Endodermal cell (in vitro differentiated cells): ENCODE measurements at regions not wholly inside any gene's neighbourhood (a gene's known extent, or its start where the extent isn't known, plus 50 kb on each side); places are given as distances from the start of the nearest gene placed in this dataset.

Experiments used
- DNase-seq: peaks from one replicate; pipeline ENCODE4 v3.0.0-alpha.2; 2017
- H3K27ac ChIP-seq: 2 replicates; pipeline ENCODE4 v1.5.1; 2013; ENCODE audit warnings: mild to moderate bottlenecking, low read depth, low read length, moderate library complexity
- H3K27me3 ChIP-seq: 2 replicates; pipeline ENCODE4 v1.6.1; 2013; ENCODE audit warnings: mild to moderate bottlenecking, low read length, moderate library complexity; ENCODE audit not compliant: insufficient read depth, control insufficient read depth, poor library complexity, severe bottlenecking
- H3K36me3 ChIP-seq: 2 replicates; pipeline ENCODE4 v1.7.0; 2013; ENCODE audit warnings: mild to moderate bottlenecking, low read length, moderate library complexity; ENCODE audit not compliant: control insufficient read depth, insufficient read depth
- H3K4me1 ChIP-seq: one replicate; pipeline ENCODE4 v1.7.0; 2013; ENCODE audit warnings: low read length; ENCODE audit not compliant: control insufficient read depth, insufficient read depth
- H3K4me3 ChIP-seq: 2 replicates; pipeline ENCODE4 v1.5.1; 2013; ENCODE audit warnings: mild to moderate bottlenecking, low read length, moderate library complexity
- H3K9ac ChIP-seq: 2 replicates; pipeline ENCODE4 v1.6.1; 2013; ENCODE audit warnings: mild to moderate bottlenecking, low read length, moderate library complexity; ENCODE audit not compliant: poor library complexity, severe bottlenecking; ENCODE audit errors: extremely low read depth
- H3K9me3 ChIP-seq: 2 replicates; pipeline ENCODE4 v1.6.1; 2013; ENCODE audit warnings: mild to moderate bottlenecking, low read length, moderate library complexity; ENCODE audit not compliant: control insufficient read depth
- H3K27ac Mint-ChIP-seq: 2 replicates; pipeline ENCODE4 v1.8.0; 2020; ENCODE audit warnings: mixed read lengths
- H3K27me3 Mint-ChIP-seq: 2 replicates; pipeline ENCODE4 v1.8.0; 2021; ENCODE audit warnings: mild to moderate bottlenecking, mixed read lengths; ENCODE audit not compliant: insufficient read depth
- H3K36me3 Mint-ChIP-seq: 2 replicates; pipeline ENCODE4 v1.8.0; 2020; ENCODE audit warnings: low read depth, mixed read lengths
- H3K4me1 Mint-ChIP-seq: 2 replicates; pipeline ENCODE4 v1.8.0; 2020; ENCODE audit warnings: mixed read lengths
- H3K4me3 Mint-ChIP-seq: 2 replicates; pipeline ENCODE4 v1.8.0; 2020; ENCODE audit warnings: mild to moderate bottlenecking, moderate library complexity, mixed read lengths
- H3K9me3 Mint-ChIP-seq: 2 replicates; pipeline ENCODE4 v1.8.0; 2020; ENCODE audit warnings: mild to moderate bottlenecking, mixed read lengths
- CTCF ChIP-seq: fragments of 200-600 bp; sonication (generic); conservative IDR thresholded peaks from 2 replicates; pipeline ENCODE4 v1.5.0; 2021; ENCODE audit warnings: antibody characterized with exemption, mild to moderate bottlenecking
- WGBS, 2 experiments: methylation state at CpG; one replicate each; pipeline versions ENCODE4 v1.1.5 to v1.1.7; 2013; ENCODE audit warnings: missing lambda C conversion rate in 2 of 2, mixed read lengths in 1 of 2; ENCODE audit not compliant: insufficient coverage in 1 of 2, insufficient read length in 1 of 2; 5-methylcytosine and 5-hydroxymethylcytosine counted together

GRCh38 chr17:53420035-53420641 is 402.6 kb upstream of the KIF2B start:
- no peaks in the 10 kb centered on the region for H3K4me1 ChIP-seq
- DNase-seq: no peak
- no peak for TF ChIP-seq CTCF
- Mint-ChIP-seq H3K4me3 (no peak overlapping the region), H3K36me3 (peaks cover 3% of the 10 kb centered on the region), H3K9me3 (peaks cover 20% of the 10 kb centered on the region), H3K27ac (no peak overlapping the region), H3K4me1 (no peaks in the 10 kb centered on the region), H3K27me3 (no peaks in the 10 kb centered on the region)
- H3K9ac ChIP-seq: no peak overlapping the region
- no peaks in the 10 kb centered on the region for H3K27me3 ChIP-seq
- H3K4me3 ChIP-seq: no peak overlapping the region
- H3K27ac ChIP-seq: no peak overlapping the region
- 89 to 92% methylated on average over 2 to 4 of the region's 4 CpGs for whole genome bisulfite sequencing, 2 experiments
- H3K36me3 ChIP-seq: no peaks in the 10 kb centered on the region
- H3K9me3 ChIP-seq: peaks cover 23% of the 10 kb centered on the region

DNA sequence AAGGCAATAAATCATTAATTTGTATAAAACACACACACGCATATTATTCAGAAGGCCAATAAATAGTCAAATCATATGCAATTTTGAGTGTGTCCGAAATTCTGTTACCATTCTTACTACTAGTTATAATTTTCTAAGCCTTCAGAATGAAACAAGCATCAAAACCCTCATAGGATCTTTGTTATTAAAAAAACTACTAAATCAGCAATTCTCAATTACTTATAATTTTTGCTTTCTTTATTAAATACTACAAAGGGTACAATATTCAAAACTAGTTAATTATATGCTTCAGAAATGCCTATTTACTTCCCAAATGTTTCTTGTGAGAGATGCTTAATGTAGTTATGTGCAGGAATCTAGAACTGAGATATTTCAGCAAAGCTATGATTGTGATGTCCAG is 413.1 kb upstream of the KIF2B start:
- no peaks in the 10 kb centered on the region for H3K27me3 Mint-ChIP-seq
- no peak overlapping the region for H3K27ac ChIP-seq
- no peaks in the 10 kb centered on the region for H3K36me3 Mint-ChIP-seq
- H3K9me3 Mint-ChIP-seq: peaks cover 39% of the 10 kb centered on the region
- H3K27ac Mint-ChIP-seq: no peak overlapping the region
- no peaks in the 10 kb centered on the region for H3K36me3 ChIP-seq
- peaks cover 14% of the 10 kb centered on the region for H3K9me3 ChIP-seq
- no peaks in the 10 kb centered on the region for H3K4me1 ChIP-seq
- H3K4me3 Mint-ChIP-seq: no peak overlapping the region
- DNase-seq: no peak
- H3K4me1 Mint-ChIP-seq: peaks cover 2% of the 10 kb centered on the region
- H3K27me3 ChIP-seq: no peaks in the 10 kb centered on the region
- WGBS, 2 experiments: 90 to 98% methylated on average over 2 of the region's 2 CpGs
- TF ChIP-seq CTCF: no peak
- H3K4me3 ChIP-seq: no peak overlapping the region
- no peak overlapping the region for H3K9ac ChIP-seq

DNA sequence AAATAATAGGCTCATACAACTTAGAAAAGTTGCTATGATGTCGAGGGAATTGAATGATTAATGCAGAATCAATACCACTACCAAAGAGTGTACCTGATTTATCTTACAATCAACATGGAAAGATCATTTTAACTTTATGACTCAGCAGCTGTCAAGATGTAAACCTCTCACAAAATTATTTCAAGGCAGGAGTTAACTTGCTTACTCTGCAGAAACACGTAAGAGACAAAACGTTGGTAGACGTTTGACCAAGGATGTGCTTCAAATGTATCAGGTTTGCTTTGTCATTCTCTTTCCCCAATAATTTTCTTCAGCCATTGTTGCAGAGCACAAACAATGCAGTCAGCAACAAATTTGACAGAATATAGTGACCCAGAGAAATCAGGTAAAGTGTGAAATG is 415.8 kb upstream of the KIF2B start:
- no peaks in the 10 kb centered on the region for H3K36me3 Mint-ChIP-seq
- H3K27me3 ChIP-seq: no peaks in the 10 kb centered on the region
- peaks cover 21% of the 10 kb centered on the region for H3K9me3 ChIP-seq
- H3K4me1 ChIP-seq: no peaks in the 10 kb centered on the region
- no peak overlapping the region for H3K9ac ChIP-seq
- H3K4me1 Mint-ChIP-seq: peaks cover 2% of the 10 kb centered on the region
- DNase-seq: no peak
- TF ChIP-seq CTCF: no peak
- 95 to 100% methylated on average over 3 to 4 of the region's 4 CpGs for WGBS, 2 experiments
- no peaks in the 10 kb centered on the region for H3K36me3 ChIP-seq
- no peak overlapping the region for H3K4me3 Mint-ChIP-seq
- peaks cover 38% of the 10 kb centered on the region for H3K9me3 Mint-ChIP-seq
- H3K27ac Mint-ChIP-seq: no peak overlapping the region
- H3K27me3 Mint-ChIP-seq: no peaks in the 10 kb centered on the region
- H3K4me3 ChIP-seq: no peak overlapping the region
- H3K27ac ChIP-seq: no peak overlapping the region
